ENCODE measurements at regions not wholly inside any gene's neighbourhood (a gene's known extent, or its start where the extent isn't known, plus 50 kb on each side); places are given as distances from the start of the nearest gene placed in this dataset.

- no peaks in the 10 kb centered on the region for H3K4me1 ChIP-seq
- TF ChIP-seq CTCF (IDR thresholded peaks at IDR 0.05; ENCODE audit: low read depth, low read length), result no peak
- H3K9me3 ChIP-seq, result no peaks in the 10 kb centered on the region
- H3K27me3 ChIP-seq, result no peaks in the 10 kb centered on the region
- no peak overlapping the region for H3K4me3 ChIP-seq (ENCODE audit: low read depth, low read length)
- DNase-seq, result no peak
- H3K36me3 ChIP-seq, result no peaks in the 10 kb centered on the region
Observed at GRCh38 chr12:58138424-58138823, 197.1 kb downstream of the ATP23 start.

- Histone ChIP-seq H3K4me1 (no peaks in the 10 kb centered on the region), H3K27me3 (no peaks in the 10 kb centered on the region), H3K4me3 (ENCODE audit: low read depth, low read length) (no peak overlapping the region), H3K36me3 (no peaks in the 10 kb centered on the region), H3K9me3 (no peaks in the 10 kb centered on the region)
- DNase-seq, result no peak
- no peak for TF ChIP-seq CTCF (IDR thresholded peaks at IDR 0.05; ENCODE audit: low read depth, low read length)
Observed at GRCh38 chr12:58139894-58140293, 198.5 kb downstream of the ATP23 start.

- no peaks in the 10 kb centered on the region for H3K4me1 ChIP-seq
- TF ChIP-seq CTCF (IDR thresholded peaks at IDR 0.05; ENCODE audit: low read depth, low read length), result no peak
- H3K27me3 ChIP-seq, result no peaks in the 10 kb centered on the region
- no peak for DNase-seq
- no peaks in the 10 kb centered on the region for H3K9me3 ChIP-seq
- no peak overlapping the region for H3K4me3 ChIP-seq (ENCODE audit: low read depth, low read length)
- no peaks in the 10 kb centered on the region for H3K36me3 ChIP-seq
Observed at GRCh38 chr12:58140395-58140794, 199.0 kb downstream of the ATP23 start.

- no peak for DNase-seq
- H3K4me3 ChIP-seq (ENCODE audit: low read depth, low read length), result no peak overlapping the region
- H3K9me3 ChIP-seq, result no peaks in the 10 kb centered on the region
- no peaks in the 10 kb centered on the region for H3K36me3 ChIP-seq
- H3K4me1 ChIP-seq, result no peaks in the 10 kb centered on the region; the same call in 1 of the 2 replicates
- TF ChIP-seq CTCF (IDR thresholded peaks at IDR 0.05; ENCODE audit: low read depth, low read length), result no peak
- H3K27me3 ChIP-seq, result no peaks in the 10 kb centered on the region
Observed at GRCh38 chr12:58142991-58143390, 201.6 kb downstream of the ATP23 start.

GRCh38 chr12:58143498-58143995, 202.2 kb downstream of the ATP23 start:
- H3K36me3 ChIP-seq, result no peaks in the 10 kb centered on the region
- no peak for DNase-seq
- H3K4me3 ChIP-seq (ENCODE audit: low read depth, low read length), result no peak overlapping the region
- peaks cover 5% of the 10 kb centered on the region for H3K4me1 ChIP-seq
- TF ChIP-seq CTCF (IDR thresholded peaks at IDR 0.05; ENCODE audit: low read depth, low read length), result no peak
- no peaks in the 10 kb centered on the region for H3K27me3 ChIP-seq
- no peaks in the 10 kb centered on the region for H3K9me3 ChIP-seq

- Histone ChIP-seq H3K4me1 (peaks cover 7% of the 10 kb centered on the region), H3K36me3 (no peaks in the 10 kb centered on the region), H3K4me3 (ENCODE audit: low read depth, low read length) (no peak overlapping the region), H3K9me3 (no peaks in the 10 kb centered on the region; the same call in 1 of the 2 replicates), H3K27me3 (no peaks in the 10 kb centered on the region)
- peak; percentile 61 for DNase-seq
- no peak for TF ChIP-seq CTCF (IDR thresholded peaks at IDR 0.05; ENCODE audit: low read depth, low read length)
Observed at GRCh38 chr12:58148405-58148804, 207.0 kb downstream of the ATP23 start.

Measured in BE2C (cell line).